Fibroblast of lung (primary cell): ENCODE measurements at regions not wholly inside any gene's neighbourhood (a gene's known extent, or its start where the extent isn't known, plus 50 kb on each side); places are given as distances from the start of the nearest gene placed in this dataset.

Source experiments
- DNase-seq, 2 donors: peaks; one replicate each; pipeline versions ENCODE4 v3.0.0 to v3.0.0-alpha.2; 2010; ENCODE audit warnings: low read depth in 2 of 2
- H2AFZ ChIP-seq: 2 replicates; pipeline ENCODE4 v1.5.1; 2012; ENCODE audit warnings: low read length, control low read depth, inconsistent platforms
- H3K27ac ChIP-seq: 2 replicates; pipeline ENCODE4 v1.5.1; 2011; ENCODE audit warnings: low read length, control low read depth; ENCODE audit not compliant: insufficient read depth
- H3K27me3 ChIP-seq: 2 replicates; pipeline ENCODE4 v1.5.1; 2011; ENCODE audit warnings: mild to moderate bottlenecking, low read length; ENCODE audit not compliant: control insufficient read depth, insufficient read depth
- H3K36me3 ChIP-seq: 2 replicates; pipeline ENCODE4 v1.5.1; 2011; ENCODE audit warnings: low read length; ENCODE audit not compliant: control insufficient read depth, insufficient read depth
- H3K4me1 ChIP-seq: 2 replicates; pipeline ENCODE4 v1.5.1; 2011; ENCODE audit warnings: low read length; ENCODE audit not compliant: control insufficient read depth, insufficient read depth; ENCODE audit errors: extremely low read depth
- H3K4me2 ChIP-seq: 2 replicates; pipeline ENCODE4 v1.5.1; 2011; ENCODE audit warnings: low read length, control low read depth; ENCODE audit not compliant: insufficient read depth; ENCODE audit errors: extremely low read depth
- H3K4me3 ChIP-seq, 4 experiments: fragments of 200-600 bp in 1 of 4; sonication (generic) in 1 of 4; replicated peaks in 1 of 4; 2 replicates each; pipeline ENCODE4 v1.5.1; 2011 to 2016; ENCODE audit warnings: low read length in 4 of 4, low read depth in 3 of 4, mild to moderate bottlenecking in 3 of 4, control low read depth in 2 of 4, inconsistent platforms in 1 of 4, mixed read lengths in 1 of 4; ENCODE audit not compliant: insufficient read depth in 1 of 4; ENCODE audit errors: control extremely low read depth in 1 of 4
- H3K79me2 ChIP-seq: 2 replicates; pipeline ENCODE4 v1.5.1; 2012; ENCODE audit warnings: mild to moderate bottlenecking, low read length, inconsistent platforms; ENCODE audit not compliant: control insufficient read depth, insufficient read depth
- H3K9ac ChIP-seq: 2 replicates; pipeline ENCODE4 v1.5.1; 2011; ENCODE audit warnings: mild to moderate bottlenecking, low read length, control low read depth; ENCODE audit not compliant: insufficient read depth
- H3K9me3 ChIP-seq: 2 replicates; pipeline ENCODE4 v1.5.1; 2012; ENCODE audit warnings: low read depth, low read length; ENCODE audit not compliant: control insufficient read depth, insufficient read depth
- H4K20me1 ChIP-seq: 2 replicates; pipeline ENCODE4 v1.5.1; 2011; ENCODE audit warnings: low read length; ENCODE audit not compliant: control insufficient read depth, insufficient read depth; ENCODE audit errors: extremely low read depth
- CTCF ChIP-seq, 2 donors: IDR thresholded peaks in 1 of 2; conservative IDR thresholded peaks in 1 of 2; 1 replicate in 1 of 2; 2 replicates in 1 of 2; pipeline ENCODE4 v1.5.1; 2011 to 2012; ENCODE audit warnings: low read length in 2 of 2, control low read depth in 1 of 2, inconsistent platforms in 1 of 2, low read depth in 1 of 2, mild to moderate bottlenecking in 1 of 2
- EZH2 ChIP-seq: IDR thresholded peaks from 2 replicates; pipeline ENCODE4 v1.5.1; 2012; ENCODE audit warnings: low read length, control low read depth, mild to moderate bottlenecking; ENCODE audit errors: missing control alignments

GRCh38 chr1:208460823-208461222, 216.6 kb upstream of the PLXNA2 start:
- H3K4me1 ChIP-seq = no peaks in the 10 kb centered on the region
- H2AFZ ChIP-seq = no peak overlapping the region
- H3K9ac ChIP-seq = no peak overlapping the region
- H3K79me2 ChIP-seq = no peaks in the 10 kb centered on the region
- no peak for TF ChIP-seq CTCF (conservative IDR thresholded peaks at IDR 0.05 in 1 of 2, IDR thresholded peaks at IDR 0.05 in 1 of 2; ENCODE audit: low read depth in 1 of 2, low read length in 2 of 2)
- no peak for TF ChIP-seq EZH2
- H3K9me3 ChIP-seq = no peaks in the 10 kb centered on the region
- H3K4me2 ChIP-seq = no peak overlapping the region
- no peaks in the 10 kb centered on the region for H3K27me3 ChIP-seq
- H3K36me3 ChIP-seq = no peaks in the 10 kb centered on the region
- H4K20me1 ChIP-seq = no peaks in the 10 kb centered on the region
- H3K27ac ChIP-seq = no peak overlapping the region
- DNase-seq = no peak
- H3K4me3 ChIP-seq = no peak overlapping the region

- Histone ChIP-seq H3K9ac (no peak overlapping the region), H4K20me1 (no peaks in the 10 kb centered on the region), H3K4me3 (no peak overlapping the region), H3K79me2 (no peaks in the 10 kb centered on the region), H3K36me3 (no peaks in the 10 kb centered on the region), H3K4me2 (no peak overlapping the region), H3K27me3 (no peaks in the 10 kb centered on the region), H2AFZ (no peak overlapping the region), H3K27ac (no peak overlapping the region), H3K9me3 (no peaks in the 10 kb centered on the region), H3K4me1 (no peaks in the 10 kb centered on the region)
- TF ChIP-seq CTCF (conservative IDR thresholded peaks at IDR 0.05 in 1 of 2, IDR thresholded peaks at IDR 0.05 in 1 of 2; ENCODE audit: low read depth in 1 of 2, low read length in 2 of 2) (peak in 1 of 2 donors; percentile 4), EZH2 (no peak)
- DNase-seq = no peak
These were observed 217.5 kb upstream of the PLXNA2 start for GRCh38 chr1:208461680-208462079.

GRCh38 chr1:208462761-208463160, 218.6 kb upstream of the PLXNA2 start:
- H3K36me3 ChIP-seq = no peaks in the 10 kb centered on the region
- H3K27me3 ChIP-seq = no peaks in the 10 kb centered on the region
- TF ChIP-seq EZH2 (no peak), CTCF (conservative IDR thresholded peaks at IDR 0.05 in 1 of 2, IDR thresholded peaks at IDR 0.05 in 1 of 2; ENCODE audit: low read depth in 1 of 2, low read length in 2 of 2) (no peak)
- H3K9ac ChIP-seq = no peak overlapping the region
- H3K79me2 ChIP-seq = no peaks in the 10 kb centered on the region
- H2AFZ ChIP-seq = no peak overlapping the region
- H3K9me3 ChIP-seq = no peaks in the 10 kb centered on the region
- no peaks in the 10 kb centered on the region for H4K20me1 ChIP-seq
- DNase-seq = no peak
- H3K4me1 ChIP-seq = no peaks in the 10 kb centered on the region
- no peak overlapping the region for H3K4me2 ChIP-seq
- H3K27ac ChIP-seq = no peak overlapping the region
- no peak overlapping the region for H3K4me3 ChIP-seq
